GM18502 (cell line): ENCODE measurements at regions not wholly inside any gene's neighbourhood (a gene's known extent, or its start where the extent isn't known, plus 50 kb on each side); places are given as distances from the start of the nearest gene placed in this dataset.
"Not testable (repeated sequence)": the region's sequence is repeated elsewhere in the genome, so short reads cannot be mapped to it uniquely, and the experiment has no call there.

Experiments
- ATAC-seq: cut with Tn5 transposase; IDR thresholded peaks from one replicate; pipeline ENCODE4 v1.9.1; 2021; ENCODE audit warnings: mild to moderate bottlenecking; ENCODE audit not compliant: unreplicated experiment, poor library complexity

DNA sequence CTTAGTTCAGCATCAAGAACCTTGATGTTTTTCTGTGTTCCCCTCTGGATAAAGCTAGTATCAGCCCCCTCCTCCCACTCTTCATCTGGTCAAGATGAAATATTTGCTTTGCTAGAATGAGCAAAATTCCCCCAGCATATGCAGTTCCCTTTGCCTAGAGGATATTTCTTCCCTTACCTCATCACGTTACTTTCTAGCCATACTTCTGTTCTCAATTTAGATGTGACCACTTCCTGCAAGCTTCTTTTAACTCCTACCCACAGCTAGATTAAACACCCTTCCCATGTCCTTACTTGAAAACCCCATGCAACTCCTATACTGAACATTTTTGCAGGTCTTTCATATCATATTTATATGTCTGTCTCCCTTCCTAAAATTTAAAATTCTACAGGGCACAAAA lies 178.9 kb upstream of the TUSC1 start:
- no peak for ATAC-seq

DNA sequence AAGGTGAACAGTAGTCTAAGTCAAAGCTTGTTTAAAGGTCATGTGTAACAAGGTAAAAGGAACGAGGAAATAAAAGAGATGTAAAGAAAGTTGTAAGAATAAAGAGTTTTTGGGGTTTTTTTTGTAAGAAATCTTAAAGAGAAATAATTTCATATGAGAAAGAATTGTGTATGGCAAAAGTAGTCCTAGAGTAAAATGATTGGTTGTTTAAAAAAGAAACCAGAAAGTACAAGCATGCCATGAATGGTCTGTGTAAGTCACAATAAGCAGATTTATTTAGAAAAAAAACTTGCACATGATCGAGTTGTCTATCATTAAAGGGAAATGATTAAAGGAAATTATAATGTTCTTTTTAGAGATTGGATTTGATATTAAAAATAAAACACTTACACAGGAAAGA lies 172.6 kb upstream of the TUSC1 start:
- no peak for ATAC-seq

DNA sequence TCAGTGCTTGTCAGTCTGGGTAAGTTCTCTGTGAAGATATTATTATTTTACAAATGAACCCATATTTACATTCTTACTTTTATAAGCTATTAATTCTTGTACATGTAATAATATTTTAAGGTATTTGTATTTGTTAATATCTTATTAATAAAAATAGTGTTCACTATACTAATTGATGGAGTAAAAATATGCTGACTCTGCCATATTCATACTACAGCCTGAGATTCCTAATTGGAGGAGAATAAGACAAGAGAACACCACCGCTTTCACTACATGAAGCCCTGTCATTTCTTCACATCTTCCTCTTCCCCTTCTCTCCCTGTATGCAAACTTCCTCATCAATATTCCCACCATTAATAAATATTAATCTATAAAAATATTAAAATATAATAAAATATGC lies 167.6 kb upstream of the TUSC1 start:
- ATAC-seq = no peak

DNA sequence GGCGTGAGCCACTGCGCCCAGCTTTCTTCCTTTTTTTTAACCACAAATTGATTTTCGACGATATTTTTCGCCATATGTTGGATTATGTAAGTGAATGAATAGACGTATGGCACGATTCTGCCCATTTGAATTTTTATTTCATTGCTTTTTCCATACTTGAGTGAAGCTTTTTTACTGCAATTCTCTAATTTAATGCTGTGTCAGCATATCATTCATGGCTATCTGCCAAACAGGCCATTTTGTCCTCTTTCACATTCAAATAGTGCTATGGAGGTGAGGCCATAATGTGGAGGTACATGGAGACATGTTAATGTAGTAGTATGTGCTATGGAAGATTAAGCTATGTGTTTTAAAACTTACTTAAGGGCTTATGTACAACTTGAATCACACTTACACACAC lies 152.1 kb upstream of the TUSC1 start:
- no peak for ATAC-seq

DNA sequence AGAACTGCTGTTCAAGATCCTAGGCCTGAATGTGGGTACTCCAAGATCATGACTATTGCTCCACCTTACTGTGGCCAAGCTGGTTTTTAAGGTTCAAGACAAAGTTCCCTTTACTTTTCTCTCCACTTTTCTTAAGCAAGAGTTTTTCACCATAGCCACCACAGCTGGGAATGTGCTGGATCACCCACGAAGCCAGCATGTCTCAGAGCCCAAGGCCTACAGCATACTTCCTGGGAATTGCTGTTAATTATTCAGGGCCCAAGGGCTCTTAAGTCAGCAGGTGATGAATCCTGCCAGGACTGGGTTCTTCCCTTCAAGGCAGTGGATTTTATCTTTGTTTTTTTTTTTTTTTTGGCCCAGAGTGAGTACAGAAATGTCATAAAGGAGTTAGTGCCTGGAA lies 149.4 kb upstream of the TUSC1 start:
- no peak for ATAC-seq

DNA sequence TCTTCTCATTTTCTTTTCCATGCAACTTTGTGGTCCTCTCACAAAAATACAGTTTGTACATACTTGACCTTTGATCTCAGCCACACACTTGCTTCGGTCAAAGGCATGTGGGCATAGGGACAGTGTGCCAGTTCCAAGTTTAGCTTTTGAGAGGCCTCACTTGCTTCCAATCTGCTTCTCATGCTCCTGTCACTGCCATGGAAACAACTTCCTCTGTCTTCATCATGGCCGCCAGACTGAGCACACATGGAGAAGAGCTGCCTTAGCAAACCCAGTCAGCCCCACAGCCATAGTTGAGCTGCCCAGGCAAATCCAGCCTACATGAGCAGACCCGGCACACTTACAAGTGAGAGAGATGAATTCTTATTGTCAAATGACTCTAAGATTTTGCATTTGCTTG lies 138.2 kb upstream of the TUSC1 start:
- ATAC-seq = no peak

DNA sequence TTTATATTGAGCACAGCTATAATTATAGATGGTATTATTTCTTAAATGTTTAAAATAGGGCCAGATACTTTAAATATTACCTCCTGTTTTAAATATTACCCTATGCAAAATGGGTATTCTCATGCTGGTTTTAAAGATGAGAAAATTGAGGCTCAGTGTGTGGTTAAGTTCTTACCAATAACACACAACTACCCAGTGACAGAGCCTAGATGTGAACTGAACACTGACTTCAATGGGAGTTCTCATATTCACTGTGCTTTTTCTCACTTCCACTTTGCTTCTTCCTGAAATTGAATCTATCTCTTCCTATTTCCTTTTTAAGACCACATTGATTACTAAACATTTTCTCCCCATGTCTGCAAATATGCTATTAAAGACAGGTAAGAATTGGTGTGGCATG lies 135.8 kb upstream of the TUSC1 start:
- no peak for ATAC-seq

DNA sequence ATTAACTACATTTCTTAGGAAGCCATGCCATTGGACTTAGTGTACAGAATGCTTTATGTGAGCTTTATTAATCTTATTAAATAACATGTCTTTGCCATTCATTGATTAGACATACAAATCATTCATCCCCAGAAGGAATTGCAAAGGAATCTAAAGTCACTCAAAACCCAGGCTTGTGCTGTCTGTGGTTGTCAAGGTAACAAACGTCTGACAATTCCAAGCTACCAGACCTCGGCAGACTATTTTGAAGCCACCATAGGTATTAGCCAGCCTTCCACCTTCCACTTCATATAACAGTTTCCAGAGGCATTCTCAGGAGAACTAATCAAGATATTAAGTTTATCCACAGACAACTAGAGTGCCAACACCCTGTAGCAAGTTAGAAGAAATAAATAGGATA lies 135.2 kb upstream of the TUSC1 start:
- ATAC-seq = no peak

DNA sequence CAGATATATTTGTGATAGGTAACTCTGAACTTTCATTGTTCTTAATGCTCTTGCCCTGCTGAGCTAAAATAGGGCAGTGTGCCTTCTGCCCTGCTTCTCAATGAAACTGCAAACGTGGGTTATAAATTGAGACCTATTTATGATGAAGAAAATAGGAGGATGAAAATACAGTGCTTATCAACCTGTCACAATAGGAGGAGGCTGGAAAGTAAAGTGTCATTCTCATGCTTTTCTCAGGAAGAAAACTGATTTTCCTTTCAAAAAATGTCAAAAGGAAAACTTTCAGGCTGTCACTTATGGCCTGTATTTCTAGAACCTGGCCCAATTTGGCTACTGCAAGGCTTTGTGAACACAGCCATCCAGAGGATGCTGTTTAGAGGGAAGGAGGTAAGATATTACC lies 130.3 kb upstream of the TUSC1 start:
- no peak for ATAC-seq

DNA sequence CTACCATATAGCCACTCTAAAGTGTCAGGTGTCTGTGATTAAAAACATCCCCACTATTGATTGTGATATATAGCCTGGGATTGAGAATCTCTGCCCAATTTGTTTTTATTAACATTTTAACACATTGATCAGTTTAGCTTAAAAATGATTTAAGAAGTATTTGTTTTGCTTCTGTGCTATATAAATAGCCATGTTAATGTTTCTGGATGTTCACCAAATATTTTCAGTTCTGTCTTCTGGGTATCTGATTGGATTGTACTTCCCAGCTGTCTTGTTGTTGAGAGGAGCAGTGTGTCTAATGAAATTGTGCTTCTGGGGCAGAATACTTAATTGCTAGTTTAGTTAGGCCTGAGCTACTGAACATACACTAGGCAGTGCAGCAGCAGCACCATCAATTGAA lies 126.6 kb upstream of the TUSC1 start:
- no peak for ATAC-seq

DNA sequence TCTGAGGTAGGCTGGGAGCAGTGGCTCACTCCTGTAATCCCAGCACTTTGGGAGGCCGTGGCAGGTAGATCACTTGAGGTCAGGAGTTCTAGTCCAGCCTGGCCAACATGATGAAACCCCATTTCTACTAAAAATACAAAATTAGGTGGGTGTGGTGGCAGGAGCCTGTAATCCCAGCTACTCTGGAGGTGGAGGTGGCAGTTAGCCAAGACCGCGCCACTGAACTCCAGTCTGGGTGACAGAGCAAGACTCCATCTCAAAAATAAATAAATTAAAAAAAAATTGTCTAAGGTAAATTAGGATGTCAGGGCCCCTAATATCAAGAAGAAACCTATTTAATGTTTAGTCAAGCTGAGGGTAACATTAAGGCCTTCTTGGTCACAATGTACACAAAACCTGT lies 123.7 kb upstream of the TUSC1 start:
- not testable (repeated sequence) for ATAC-seq

DNA sequence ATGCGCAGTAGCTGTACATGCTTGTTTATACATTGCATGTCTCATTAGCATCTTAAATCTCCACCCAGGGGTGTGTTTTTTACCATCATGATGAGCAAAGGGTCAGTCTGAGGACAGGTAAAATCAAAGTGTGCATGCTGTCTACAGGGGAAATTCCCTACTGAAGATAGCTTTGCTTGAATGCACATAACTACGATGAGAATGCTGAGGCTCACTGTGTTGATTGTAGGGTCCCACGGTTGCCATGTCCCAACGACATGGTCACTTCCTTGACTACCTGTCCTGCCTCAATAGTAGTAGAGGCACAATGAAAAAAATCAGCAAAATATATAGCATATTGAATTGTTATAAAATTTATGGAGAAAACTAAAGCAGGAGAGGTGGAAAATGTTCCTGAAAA lies 95.6 kb upstream of the TUSC1 start:
- no peak for ATAC-seq

DNA sequence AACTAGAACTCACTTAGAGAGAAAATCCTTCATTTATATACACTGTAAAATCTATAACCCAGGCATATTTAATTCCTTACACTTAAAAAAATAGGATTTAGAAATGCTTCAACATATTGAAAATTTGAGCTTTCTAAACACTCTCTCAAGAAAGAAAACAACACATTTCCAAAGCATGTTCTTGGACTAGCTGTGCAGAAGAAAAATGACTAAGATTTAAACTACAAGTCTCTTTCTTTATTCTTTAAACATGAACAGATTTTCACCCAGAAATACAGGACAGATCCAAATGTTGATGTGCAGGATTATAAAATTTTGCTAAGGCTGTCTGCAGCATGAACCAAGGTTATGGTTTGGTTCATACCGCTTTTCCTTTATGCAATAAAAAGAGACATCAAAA lies 77.7 kb upstream of the TUSC1 start:
- ATAC-seq = no peak

DNA sequence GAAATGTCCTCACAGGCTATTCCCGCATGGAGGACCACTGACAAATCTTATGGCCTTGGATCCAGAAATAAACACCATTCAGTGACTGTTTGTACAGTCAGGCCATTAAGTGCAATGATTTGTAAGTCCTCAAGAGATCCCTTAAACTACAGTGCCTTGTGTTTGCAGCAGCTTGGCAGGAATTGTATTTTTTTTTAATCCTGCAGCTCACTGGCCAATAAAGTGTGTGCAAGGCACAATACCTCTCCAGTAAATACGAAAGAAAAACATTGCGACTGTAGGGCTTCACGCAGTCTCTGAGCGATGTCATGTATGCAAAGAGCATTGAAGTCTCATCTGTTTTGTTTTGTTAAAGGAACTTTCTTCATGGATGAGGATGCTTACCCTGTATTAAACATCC lies 74.2 kb upstream of the TUSC1 start:
- ATAC-seq = no peak

DNA sequence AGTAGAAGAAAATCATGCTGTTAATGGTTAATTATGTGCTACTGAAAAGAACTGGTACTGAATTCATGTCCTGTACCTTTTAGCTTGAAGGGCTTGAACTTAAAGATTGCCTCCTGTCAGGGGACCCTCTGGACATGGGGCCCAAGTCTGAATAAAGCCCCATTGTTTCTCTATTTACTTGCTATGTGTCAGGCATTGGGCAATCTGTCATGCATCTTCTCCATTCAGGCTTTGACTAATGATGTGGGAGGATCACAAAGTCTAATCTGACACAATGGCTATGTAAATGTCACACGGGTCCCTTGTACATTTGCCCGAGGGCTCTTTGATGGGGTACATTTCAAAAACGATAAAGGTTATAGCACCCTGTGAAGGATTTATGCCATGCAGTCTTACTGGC lies 64.0 kb upstream of the TUSC1 start:
- no peak for ATAC-seq

DNA sequence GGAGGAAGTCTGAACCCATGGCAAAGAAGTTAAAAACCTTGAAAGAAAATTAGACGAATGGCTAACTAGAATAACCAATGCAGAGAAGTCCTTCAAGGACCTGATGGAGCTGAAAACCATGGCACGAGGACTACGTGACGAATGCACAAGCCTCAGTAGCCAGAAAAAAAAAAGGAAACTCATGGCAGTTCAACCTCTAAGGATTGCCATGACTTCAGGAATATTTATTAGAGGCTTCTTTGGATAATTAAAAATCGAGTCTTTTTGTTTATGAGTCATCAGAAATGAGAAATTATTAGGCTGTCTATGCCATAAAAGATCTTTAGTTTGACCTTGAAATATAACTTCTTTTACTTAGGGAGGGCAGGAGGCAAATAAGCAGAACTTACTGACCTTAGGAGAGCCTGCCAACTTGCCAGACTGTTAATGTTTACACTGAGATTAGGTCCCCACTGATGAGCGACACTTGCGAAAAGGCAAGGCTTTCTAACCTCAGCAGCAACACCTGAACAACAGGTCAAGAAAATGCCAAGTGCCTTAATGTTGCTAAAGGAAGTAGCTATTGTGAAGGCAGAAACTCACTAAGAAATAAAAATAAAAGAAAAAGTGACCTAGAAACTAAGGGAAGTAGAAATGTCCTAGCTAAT lies 55.2 kb upstream of the TUSC1 start:
- ATAC-seq = no peak

DNA sequence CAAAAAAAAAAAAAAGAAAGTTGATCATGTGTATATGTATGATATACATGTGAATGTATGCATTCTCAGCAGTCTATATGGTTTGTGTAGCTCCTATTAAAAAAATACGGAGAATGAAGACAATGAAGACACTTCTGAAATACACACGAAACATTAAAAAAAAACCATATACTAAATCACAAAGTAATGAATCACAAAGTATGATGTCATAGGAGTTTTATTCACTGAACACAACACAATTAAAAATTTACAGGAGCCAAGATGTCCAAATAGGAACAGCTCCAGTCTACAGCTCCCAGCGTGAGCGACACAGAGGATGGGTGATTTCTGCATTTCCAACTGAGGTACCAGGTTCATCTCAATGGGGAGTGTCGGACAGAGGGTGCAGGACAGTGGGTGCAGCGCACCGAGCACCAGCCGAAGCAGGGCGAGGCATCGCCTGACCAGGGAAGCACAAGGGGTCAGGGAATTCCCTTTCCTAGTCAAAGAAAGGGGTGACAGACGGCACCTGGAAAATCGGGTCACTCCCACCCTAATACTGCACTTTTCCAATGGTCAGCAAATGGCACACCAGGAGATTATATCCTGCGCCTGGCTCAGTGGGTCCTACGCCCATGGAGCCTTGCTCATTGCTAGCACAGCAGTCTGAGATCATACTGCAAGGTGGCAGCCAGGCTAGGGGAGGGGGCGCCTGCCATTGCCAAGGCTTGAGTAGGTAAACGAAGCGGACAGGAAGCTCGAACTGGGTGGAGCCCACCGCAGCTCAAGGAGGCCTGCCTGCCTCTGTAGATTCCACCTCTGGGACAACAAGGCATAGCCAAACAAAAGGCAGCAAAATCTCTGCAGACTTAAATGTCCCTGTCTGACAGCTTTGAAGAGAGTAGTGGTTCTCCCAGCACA lies 53.9 kb upstream of the TUSC1 start:
- not testable (repeated sequence) for ATAC-seq
